HG03066 (cell line): ENCODE measurements at regions not wholly inside any gene's neighbourhood (a gene's known extent, or its start where the extent isn't known, plus 50 kb on each side); places are given as distances from the start of the nearest gene placed in this dataset.
"Not testable (repeated sequence)": the region's sequence is repeated elsewhere in the genome, so short reads cannot be mapped to it uniquely, and the experiment has no call there.

Experiments
- ATAC-seq: cut with Tn5 transposase; IDR thresholded peaks from one replicate; pipeline ENCODE4 v1.9.1; 2021; ENCODE audit warnings: low read depth; ENCODE audit not compliant: unreplicated experiment

DNA sequence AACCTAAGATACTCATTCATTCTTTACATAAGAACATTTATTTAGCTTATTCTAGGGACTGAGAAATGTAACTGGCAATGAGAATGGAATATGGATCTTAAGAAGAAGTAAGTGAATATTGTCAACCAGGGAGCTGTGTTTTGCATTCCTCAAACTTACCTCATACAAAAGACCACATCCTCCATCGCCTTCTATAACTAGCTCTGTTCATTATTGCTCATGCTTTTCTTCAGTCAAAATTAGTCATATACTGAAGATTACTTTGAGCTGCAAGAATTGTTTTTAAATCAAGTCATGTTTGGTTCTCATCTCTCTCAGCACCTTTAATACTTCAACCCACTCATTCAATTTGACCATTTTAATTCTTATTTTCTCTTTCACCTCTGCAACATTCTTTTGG is 140.3 kb upstream of the RASA1 start:
- no peak for ATAC-seq

DNA sequence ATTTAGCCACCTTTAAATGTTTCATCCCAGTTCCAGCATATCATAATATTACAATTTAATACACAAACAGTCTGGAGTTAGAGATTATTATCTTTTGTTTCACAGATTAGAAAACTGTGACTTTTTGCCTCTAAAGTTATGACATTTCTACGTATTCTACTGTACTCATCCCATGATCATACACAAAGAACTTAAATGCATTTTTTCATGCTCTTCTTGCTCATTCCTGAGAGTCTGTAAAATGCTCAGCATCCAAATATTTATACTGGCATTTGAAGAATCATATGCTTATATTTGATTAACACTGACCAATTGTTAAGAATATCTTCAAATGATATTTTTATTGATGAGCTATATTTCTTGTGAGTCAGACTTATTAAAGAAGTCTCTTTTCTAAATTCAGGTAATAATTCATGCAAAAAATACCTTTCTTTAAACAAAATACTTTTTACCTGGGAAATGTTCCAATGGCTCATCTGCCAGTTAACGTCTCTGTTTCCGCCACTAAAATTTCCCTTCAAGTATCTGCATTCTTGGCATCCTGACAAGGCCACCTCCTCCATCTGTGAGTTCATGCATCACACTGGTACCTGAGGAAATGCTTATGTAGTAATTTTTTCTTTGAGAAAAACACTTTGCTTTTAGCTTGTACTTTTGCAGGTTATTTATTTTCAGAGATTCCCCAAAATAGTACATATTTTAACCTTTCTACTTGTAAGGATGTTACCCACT is 139.6 kb upstream of the RASA1 start:
- ATAC-seq, result no peak

DNA sequence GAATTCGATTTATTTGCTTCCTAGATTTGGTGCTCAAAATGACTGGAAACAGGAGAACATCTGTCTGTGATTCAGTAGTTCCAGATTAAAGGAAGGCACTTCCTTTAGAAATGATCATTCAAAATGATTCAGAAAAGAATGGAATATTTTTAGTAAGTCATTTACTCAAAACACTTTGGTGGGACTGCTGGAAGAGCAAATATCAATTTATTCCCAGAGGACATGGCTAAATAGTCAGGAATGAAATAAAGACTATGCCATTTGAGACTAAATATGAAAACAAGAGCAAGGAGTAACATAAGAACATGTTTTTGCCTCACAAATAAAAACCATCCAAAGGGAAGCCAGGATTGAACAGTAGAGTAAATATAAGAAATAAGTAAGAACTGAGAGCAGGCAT is 138.6 kb upstream of the RASA1 start:
- ATAC-seq, result no peak

DNA sequence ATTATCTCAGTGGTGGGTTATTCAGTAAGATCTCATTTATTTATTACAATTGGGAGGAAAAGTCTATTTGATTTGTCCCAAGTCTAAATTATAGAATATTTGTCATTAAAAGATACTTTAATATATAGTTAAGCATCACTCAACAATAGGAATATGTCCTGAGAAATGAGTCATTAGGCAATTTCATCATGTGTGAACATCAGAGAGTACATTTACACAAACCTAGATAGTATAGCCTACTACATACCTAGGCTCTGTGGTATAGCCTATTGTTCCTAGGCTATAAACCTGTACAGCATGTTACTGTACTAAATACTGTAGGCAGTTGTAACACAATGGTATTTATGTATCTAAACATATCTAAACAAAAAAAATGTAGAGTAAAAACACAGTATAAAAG is 135.0 kb upstream of the RASA1 start:
- ATAC-seq, result no peak

DNA sequence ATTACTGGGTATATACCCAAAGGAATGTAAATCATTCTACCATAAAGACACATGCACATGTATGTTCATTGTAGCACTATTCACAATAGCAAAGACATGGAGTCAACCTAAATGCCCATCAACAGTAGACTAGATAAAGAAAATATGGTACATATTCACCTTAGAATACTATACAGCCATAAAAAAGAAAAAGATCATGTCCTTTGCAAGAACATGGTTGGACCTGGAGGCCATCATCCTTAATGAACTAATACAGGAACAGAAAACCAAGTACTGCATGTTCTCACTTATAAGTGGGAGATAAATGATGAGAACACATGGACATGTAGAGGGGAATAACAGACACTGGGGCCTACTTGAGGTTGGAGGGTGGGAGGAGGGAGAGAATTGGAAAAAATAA is 133.2 kb upstream of the RASA1 start:
- ATAC-seq, result not testable (repeated sequence)

DNA sequence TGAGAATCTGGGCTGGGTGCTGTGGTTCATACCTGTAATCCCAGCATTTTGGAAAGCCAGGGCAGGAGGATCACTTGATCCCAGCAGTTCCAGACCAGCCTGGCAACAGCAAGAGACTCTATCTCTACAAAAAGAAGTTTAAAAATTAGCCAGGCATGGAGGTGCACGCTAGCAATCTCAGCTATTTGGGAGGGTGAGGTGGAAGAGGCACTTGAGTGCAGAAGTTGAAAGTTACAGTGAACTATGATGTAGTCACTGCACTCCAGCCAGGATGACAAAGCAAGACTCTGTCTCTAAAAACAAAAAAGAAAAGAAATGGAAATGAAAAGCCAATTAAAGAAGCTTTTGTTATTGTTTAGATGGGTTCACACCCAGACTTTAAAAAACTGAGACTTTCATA is 131.6 kb upstream of the RASA1 start:
- no peak for ATAC-seq

DNA sequence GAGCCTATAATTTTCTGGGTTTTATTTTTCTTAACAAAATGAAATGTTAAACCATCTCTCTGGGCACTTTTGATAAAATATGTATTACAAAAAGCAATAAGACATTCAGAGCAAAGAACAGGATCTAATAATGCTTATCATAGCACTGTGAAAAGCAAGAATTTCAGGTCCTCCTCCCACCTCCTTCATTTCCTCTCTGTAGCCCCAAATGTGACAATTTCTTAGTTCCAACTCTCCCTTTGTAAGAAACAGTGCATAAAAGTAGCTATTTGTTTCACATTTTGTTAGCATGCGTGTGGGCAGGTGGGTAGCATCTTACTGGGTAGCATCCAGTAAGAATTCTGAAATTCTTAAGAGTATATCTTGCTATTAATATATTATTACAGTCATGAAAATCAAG is 130.9 kb upstream of the RASA1 start:
- ATAC-seq, result no peak

DNA sequence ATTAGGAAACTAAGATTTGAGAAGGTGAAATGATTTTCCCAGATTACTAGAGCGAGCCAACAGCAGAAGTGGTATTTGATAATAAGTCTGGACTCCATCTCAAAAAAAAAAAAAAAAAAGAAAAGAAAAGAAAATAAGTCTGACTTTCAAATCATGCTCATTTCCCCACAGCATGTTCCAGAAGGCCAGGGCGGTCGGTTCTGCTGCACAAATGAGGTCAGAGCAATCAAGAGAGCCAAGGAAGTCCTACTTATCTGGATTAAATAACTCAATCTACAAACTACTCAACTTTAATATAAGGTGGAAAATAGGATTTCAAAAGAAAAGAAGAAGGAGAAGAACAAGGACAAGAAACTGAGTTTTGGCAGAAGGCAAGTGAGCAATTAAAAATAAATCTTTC is 130.4 kb upstream of the RASA1 start:
- no peak for ATAC-seq

DNA sequence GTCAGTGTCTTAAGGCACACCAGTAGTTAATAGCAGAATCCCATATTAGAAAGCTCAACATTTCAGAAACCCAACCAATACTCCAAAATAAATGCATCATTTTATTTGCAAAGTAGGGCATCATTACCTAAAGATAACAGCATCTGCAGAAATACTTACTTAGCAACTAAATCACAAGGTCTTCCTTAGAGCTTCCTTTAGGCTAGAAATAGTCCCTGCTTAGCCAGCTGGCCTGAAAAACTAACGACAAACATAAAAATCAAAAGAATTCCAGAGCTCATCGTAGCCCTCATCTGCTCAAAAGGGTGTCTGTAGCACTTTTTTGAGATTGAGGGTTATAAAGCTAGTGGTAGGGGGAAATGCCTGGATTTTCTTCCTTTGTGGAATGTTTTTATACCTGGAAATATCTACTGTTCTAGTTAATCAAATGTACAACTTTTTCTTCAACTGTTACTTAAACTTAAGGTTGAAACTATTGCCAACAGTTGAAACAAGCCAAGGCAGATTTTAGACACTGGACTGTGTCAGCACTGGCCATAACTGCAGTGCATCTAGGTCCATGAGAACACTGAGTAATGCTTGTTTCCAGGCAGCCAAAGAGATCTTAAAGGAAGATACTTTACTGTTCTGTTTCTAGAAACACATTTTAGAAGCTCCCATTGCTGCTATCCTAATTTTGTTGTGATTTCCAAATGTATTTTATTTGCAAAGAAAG is 129.4 kb upstream of the RASA1 start:
- no peak for ATAC-seq

DNA sequence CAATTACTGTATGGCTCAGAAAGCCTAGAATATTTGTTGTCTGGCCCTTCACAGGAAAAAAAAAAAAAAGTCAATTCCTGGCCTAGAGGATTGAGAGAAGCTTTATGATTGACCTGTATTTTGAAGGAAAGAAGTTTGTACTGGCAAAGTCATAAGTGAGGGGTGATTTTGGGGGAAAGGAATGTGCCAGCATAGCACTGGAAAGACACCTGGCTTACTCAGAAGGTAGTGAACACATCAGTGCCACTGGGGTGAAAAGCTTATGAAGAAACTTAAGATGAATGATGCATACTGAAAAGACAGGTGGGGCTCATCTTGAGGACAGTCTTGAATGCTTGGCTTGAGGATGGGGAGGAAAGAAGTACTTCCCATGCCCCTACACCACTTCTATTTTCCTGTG is 127.9 kb upstream of the RASA1 start:
- ATAC-seq, result no peak

DNA sequence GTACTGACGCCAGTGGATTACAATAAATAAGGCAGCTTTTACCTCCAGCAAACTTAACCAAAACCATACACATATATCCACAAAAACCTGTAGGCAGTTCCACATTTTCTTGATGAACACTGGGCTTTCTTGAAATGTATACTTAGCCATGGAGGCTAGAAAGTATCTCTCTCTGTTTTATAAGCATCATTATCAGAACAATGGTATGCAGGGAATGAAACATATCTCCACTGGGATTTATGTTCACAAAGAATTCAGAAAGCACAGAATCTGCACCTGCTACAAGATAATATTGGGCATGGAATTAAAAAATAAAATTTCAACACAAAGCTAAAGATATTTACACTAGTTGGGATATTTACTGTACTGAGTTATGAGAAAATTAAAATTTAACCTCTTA is 126.1 kb upstream of the RASA1 start:
- no peak for ATAC-seq

DNA sequence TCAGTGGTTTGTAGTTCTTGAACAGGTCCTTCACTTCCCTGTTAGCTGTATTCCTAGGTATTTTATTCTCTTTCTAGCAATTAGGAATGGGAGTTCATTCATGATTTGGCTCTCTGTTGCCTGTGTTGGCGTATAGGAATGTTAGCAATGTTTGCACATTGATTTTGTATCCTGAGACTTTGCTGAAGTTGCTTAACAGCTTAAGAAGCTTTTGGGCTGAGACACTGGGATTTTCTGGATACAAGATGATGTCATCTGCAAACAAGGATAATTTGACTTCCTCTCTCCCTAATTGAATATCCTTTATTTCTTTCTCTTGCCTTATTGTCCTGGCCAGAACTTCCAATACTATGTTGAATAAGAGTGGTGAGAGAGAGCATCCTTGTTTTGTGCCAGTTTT is 121.8 kb upstream of the RASA1 start:
- ATAC-seq, result not testable (repeated sequence)

DNA sequence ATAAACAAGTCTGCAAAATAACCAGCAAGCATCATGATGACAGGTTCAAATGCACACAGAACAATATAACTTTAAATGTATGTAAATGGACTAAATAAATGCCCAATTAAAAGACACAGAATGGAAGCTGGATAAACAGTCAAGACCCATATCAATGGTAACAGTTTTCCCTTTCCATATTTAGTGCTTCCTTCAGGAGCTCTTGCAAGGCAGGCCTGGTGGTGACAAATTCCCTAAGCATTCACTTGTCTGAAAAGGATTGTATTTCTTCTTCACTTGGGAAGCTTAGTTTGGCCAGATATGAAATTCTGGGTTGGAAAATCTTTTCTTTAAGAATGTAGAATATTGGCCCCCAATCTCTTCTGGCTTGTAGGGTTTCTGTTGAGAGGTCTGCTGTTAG is 120.2 kb upstream of the RASA1 start:
- ATAC-seq, result no peak

DNA sequence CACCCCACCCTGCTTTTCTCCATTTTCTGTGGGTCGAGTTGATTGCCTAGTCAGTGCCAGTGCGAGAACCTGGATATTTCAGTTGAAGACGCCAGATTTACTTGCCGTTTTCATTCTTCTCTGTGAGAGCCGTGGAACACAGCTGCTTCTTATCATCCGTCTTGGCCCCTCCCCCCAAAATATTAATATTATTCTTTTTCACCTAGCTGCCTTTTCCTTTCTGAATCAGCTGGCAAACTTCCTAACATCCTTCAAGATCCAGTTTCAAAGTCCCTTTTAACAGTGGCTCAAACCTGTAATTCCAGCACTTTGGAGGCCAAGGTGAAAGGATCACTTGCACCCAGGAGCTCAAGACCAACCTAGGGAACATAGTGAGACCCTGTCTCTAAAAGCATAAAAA is 117.1 kb upstream of the RASA1 start:
- ATAC-seq, result no peak

DNA sequence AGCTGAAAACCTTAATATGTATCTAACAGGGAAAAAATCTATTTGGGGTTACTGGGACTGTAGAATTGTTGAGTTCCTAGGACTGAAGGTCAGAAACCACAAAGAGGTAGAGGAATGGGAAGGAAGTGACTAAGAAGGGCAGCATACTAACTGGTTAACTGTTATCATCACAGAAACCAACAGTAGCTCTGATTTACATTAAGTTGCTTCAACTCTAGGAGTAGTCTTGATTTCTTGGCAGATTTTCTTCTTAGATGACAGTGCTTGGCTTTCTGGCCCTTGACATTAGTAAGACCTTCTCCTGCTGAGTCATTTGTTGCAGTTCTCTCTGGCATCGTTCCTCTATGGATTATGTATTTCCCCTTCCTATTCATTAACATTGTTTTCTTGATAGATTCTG is 116.1 kb upstream of the RASA1 start:
- no peak for ATAC-seq

DNA sequence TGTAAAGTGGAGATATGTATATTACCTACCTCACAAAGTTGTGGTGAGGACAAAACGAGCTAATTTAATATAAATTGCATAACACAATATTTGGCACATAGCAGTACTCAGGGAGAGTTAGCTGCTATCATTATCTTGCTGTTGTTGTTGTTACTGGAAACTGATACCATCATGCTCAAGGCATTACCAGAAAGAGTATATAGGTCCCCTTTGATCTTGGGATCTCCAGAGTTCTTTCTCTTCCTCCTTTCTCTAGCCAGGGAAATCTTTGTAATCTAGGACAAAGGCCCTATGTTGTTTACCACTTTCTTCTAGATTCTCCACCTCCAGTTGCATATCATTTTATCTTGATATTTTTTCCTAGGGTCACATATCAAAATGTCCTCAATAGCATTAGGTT is 114.8 kb upstream of the RASA1 start:
- no peak for ATAC-seq

DNA sequence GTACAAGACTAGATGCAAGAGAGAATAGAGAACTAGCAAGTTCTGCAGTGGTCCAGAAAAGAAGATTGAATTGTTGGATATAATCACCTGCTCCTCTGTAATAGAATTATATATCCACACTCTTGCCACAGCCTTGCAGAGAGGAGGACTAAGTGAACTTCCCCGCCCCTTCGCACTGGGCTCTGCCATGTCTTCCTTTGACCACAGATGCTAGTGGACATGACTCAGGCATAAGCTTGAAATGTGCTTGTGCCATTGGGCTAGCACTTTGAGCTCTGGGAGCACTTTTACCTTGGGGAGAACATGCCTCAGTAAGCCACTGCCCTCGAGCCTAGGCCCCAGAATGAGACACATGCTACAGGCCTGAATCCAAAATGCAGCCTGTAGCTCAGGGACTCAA is 113.5 kb upstream of the RASA1 start:
- ATAC-seq, result no peak

DNA sequence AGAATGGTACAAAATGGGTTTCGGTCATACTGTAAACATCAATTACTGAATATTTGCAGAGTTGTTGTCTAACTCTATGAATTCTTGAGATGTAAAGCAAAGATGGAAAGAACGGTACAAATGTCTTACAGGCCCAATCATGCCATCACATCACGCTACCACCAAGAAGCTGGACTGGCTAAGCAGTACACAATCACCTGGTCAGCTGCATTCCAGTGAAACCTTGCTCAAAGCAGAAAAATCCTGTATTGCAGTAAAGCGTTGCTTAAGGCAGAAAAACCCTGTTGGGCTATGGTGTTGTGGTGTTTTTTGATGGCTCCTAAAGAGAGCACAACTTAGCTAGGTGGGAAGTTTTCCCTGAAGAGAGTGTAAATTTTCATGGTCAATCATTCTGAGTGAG is 112.6 kb upstream of the RASA1 start:
- ATAC-seq, result no peak

DNA sequence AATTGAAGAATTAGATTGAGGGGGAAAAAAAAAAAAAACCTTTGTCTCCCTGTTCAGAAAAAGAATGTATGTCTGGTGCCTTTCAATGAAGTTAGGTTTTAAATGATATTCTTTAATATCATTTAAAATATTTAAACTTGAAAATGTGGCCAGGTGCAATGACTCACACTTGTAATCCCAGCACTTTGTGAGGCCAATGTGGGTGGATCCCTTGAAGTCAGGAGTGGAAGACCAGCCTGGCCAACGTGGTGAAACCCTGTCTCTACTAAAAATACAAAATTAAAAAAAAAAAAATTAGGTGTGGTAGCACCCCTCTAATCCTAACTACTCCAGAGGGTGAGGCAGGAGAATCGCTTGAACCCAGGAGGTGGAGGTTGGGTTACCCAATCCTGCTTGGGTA is 111.1 kb upstream of the RASA1 start:
- ATAC-seq, result no peak

DNA sequence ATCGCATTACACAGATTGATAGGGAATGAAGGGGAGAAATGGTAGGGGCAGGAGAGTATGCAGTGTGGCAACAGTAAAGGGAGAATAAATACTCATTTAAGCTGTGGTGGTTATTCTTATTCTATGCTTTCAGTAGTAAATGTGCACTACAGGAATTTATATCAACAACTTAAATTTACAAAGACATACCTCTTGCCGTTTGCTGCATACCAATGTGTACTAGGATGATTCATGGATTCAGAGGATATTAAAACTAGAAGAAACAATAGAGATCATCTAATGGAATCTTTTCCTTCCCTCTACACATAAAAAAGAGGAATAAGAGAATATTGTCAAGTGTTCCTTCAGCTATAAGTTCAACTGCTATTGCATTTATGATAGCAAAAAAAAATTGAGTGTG is 103.3 kb upstream of the RASA1 start:
- no peak for ATAC-seq

DNA sequence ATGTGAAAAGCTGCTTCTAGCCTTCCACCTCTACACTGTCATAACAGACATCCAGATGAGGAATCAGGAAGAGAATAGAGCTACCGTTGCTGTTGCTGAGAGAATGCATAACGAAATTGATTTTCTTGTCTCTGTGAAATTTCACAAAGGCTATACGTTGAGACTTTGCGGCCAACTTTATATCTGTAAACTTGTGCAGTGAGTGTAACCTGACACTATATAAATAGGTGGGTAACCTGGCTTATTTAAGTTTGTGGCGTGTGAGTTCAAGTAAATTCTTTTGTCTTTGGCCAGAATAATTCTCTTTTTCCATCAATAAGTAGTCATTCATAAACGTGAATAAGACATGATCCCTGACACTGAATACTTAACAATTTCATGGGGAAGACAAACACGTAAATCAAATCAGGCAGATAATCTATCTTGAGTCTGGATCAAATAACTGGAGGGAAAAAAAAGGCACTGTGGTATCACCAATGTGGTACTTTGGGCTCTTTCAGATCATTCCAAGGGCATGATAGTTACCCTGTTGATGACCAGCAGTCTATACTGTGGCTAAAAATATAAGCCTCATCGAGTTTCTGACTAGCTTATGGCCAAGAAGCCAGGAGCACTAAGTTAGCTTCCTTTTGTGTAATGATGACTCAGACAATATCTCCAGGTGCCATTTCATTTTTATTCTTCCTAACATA is 98.2 kb upstream of the RASA1 start:
- ATAC-seq, result no peak

DNA sequence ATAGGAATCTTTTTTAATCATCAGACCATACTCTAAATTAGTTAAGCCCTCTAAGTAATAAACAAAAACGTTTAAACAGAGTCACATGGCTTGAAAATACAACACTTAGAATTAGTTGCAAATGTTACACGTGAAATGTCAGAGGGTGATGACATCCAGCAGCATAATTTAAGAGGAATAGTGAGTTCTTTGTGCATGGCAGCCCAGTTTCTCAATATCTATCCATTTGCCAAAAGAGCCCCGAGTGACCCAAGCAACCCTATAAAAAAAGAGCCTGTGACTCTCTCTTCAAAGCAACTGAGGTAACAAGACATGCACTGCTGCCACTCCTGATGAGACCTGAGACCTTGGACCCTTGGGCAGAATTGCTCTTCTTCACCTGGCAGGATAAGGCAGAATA is 96.9 kb upstream of the RASA1 start:
- no peak for ATAC-seq
